ENCODE measurements at regions not wholly inside any gene's neighbourhood (a gene's known extent, or its start where the extent isn't known, plus 50 kb on each side); places are given as distances from the start of the nearest gene placed in this dataset.
"Not testable (repeated sequence)": the region's sequence is repeated elsewhere in the genome, so short reads cannot be mapped to it uniquely, and the experiment has no call there.

GRCh38 chr5:97576956-97577355 is 393.9 kb upstream of the RIOK2 start:
- Histone ChIP-seq H3K9me3 (no peaks in the 10 kb centered on the region), H3K27me3 (ENCODE audit: insufficient read depth in 3 of 3, low read length in 2 of 3) (no peaks in the 10 kb centered on the region), H3K4me1 (no peaks in the 10 kb centered on the region), H3K4me3 (no peak overlapping the region), H3K27ac (no peak overlapping the region), H3K36me3 (ENCODE audit: insufficient read depth in 1 of 2, low read depth in 1 of 2) (no peaks in the 10 kb centered on the region)
- DNase-seq, result no peak
- TF ChIP-seq, protein P1, sequence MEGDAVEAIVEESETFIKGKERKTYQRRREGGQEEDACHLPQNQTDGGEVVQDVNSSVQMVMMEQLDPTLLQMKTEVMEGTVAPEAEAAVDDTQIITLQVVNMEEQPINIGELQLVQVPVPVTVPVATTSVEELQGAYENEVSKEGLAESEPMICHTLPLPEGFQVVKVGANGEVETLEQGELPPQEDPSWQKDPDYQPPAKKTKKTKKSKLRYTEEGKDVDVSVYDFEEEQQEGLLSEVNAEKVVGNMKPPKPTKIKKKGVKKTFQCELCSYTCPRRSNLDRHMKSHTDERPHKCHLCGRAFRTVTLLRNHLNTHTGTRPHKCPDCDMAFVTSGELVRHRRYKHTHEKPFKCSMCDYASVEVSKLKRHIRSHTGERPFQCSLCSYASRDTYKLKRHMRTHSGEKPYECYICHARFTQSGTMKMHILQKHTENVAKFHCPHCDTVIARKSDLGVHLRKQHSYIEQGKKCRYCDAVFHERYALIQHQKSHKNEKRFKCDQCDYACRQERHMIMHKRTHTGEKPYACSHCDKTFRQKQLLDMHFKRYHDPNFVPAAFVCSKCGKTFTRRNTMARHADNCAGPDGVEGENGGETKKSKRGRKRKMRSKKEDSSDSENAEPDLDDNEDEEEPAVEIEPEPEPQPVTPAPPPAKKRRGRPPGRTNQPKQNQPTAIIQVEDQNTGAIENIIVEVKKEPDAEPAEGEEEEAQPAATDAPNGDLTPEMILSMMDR (IDR thresholded peaks at IDR 0.05), result no peak
- intact Hi-C loops (cut with DNase I), result no loop called here
- ATAC-seq, result no peak
- WGBS, 3 donors, result 15 to 24% (median 21%) methylated on average over 2 of the region's 2 CpGs

DNA sequence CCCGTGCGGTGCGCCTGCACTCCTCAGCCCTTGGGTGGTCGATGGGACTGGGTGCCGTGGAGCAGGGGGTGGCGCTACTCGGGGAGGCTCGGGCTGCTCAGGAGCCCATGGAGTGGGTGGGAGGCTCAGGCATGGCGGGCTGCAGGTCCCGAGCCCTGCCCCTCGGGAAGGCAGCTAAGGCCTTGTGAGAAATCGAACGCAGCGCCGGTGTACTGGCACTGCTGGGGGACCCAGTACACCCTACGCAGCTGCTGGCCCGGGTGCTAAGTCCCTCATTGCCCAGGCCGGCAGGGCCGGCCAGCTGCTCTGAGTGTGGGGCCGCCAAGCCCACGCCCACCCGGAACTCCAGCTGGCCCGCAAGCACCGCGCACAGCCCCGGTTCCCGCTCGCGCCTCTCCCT is 396.9 kb upstream of the RIOK2 start:
- H3K27me3 ChIP-seq (ENCODE audit: insufficient read depth in 3 of 3, low read length in 2 of 3); ATAC-seq; H3K4me1 ChIP-seq; H3K27ac ChIP-seq; DNase-seq; H3K4me3 ChIP-seq; H3K36me3 ChIP-seq (ENCODE audit: insufficient read depth in 1 of 2, low read depth in 1 of 2); H3K9me3 ChIP-seq; intact Hi-C loops (cut with DNase I): not testable (repeated sequence)
- 95 to 100% (median 96%) methylated on average over 19 to 29 of the region's 29 CpGs for WGBS, 3 donors

DNA sequence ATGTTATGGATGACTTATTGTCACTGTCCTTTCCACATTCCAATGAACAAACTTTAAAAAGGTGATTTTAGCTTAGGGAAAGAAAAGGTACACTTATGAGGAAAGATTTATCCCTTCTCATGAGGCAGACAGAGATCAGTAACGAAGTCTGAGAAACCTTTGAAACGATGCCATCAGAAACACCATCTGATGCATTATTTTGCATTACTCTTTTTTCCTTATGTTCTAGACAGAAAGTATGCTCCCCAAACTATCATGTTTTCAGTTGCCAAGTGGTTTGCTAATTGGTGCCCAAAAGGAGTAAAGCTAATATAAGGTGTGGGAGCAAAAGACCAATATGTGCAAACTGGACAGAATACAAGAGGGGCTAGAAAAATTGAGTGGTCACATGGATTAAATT is 397.7 kb upstream of the RIOK2 start:
- Histone ChIP-seq H3K27ac (no peak overlapping the region), H3K4me3 (no peak overlapping the region), H3K9me3 (no peaks in the 10 kb centered on the region), H3K27me3 (ENCODE audit: insufficient read depth in 3 of 3, low read length in 2 of 3) (no peaks in the 10 kb centered on the region), H3K4me1 (no peaks in the 10 kb centered on the region), H3K36me3 (ENCODE audit: insufficient read depth in 1 of 2, low read depth in 1 of 2) (no peaks in the 10 kb centered on the region)
- WGBS, 3 donors, result 87 to 91% (median 90%) methylated on average over 2 of the region's 2 CpGs
- intact Hi-C loops (cut with DNase I), result no loop called here
- no peak for ATAC-seq
- no peak for DNase-seq
- TF ChIP-seq, protein P1 (IDR thresholded peaks at IDR 0.05), result no peak

DNA sequence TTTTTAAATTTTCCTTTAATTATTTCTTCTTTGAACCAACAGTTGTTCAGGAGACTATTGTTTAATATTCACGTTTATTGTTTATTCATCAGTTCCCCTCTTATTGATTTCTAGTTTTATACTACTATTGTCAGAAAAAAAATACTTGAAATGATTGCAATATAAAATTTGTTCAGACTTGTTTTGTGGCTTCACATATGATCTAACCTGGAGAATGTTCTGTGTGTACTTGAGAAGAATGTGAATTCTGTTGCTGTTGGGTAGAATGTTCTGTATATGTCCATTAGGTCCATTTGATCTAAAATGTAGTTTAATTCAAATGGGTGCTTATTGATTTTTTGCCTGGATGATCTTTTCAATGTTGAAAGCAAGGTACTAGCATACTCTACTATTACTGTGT is 408.7 kb upstream of the RIOK2 start:
- TF ChIP-seq, protein P1 (IDR thresholded peaks at IDR 0.05), result no peak
- Histone ChIP-seq H3K4me1 (no peaks in the 10 kb centered on the region), H3K9me3 (peaks cover 3% of the 10 kb centered on the region), H3K27ac (no peak overlapping the region), H3K27me3 (ENCODE audit: insufficient read depth in 3 of 3, low read length in 2 of 3) (no peaks in the 10 kb centered on the region), H3K36me3 (ENCODE audit: insufficient read depth in 1 of 2, low read depth in 1 of 2) (no peaks in the 10 kb centered on the region), H3K4me3 (no peak overlapping the region)
- intact Hi-C loops (cut with DNase I), result no loop called here
- WGBS, 3 donors, result 43 to 90% (median 84%) methylated on average over 1 of the region's 1 CpG
- DNase-seq (no peak), ATAC-seq (no peak)

DNA sequence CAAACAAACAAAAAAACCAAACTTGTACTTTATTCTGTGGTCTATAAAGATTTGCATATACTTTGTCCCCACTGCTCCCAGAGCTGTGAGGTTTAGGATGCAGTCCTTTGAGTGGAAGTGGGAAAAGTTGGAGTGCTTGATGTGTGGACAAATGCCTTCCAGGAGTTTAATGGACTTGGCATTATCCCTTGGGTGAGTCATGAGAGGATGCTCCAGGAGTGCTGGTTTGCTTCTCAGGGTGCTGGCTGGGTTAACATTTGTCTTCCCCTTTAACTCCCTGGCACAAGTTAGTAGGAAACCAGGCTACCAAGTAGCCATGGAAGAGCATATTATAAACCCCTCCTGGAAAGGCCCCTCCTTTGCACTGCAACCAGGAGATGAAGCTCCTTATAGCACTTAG is 417.4 kb upstream of the RIOK2 start:
- intact Hi-C loops (cut with DNase I), result no loop called here
- TF ChIP-seq, protein P1 (IDR thresholded peaks at IDR 0.05), result no peak
- Histone ChIP-seq H3K27me3 (ENCODE audit: insufficient read depth in 3 of 3, low read length in 2 of 3) (no peaks in the 10 kb centered on the region), H3K4me3 (no peak overlapping the region), H3K9me3 (peaks cover 24% of the 10 kb centered on the region), H3K4me1 (no peaks in the 10 kb centered on the region), H3K36me3 (ENCODE audit: insufficient read depth in 1 of 2, low read depth in 1 of 2) (no peaks in the 10 kb centered on the region), H3K27ac (no peak overlapping the region)
- no peak for ATAC-seq
- no peak for DNase-seq
